Right ventricle myocardium inferior (tissue), 1 donor: ENCODE measurements at regions not wholly inside any gene's neighbourhood (a gene's known extent, or its start where the extent isn't known, plus 50 kb on each side); places are given as distances from the start of the nearest gene placed in this dataset.

Experiments used
- ATAC-seq: fragments of 200-7000 bp; cut with Tn5 transposase; one replicate; pipeline ENCODE4 v1.9.1; 2020; ENCODE audit warnings: mild to moderate bottlenecking, moderate library complexity
- DNase-seq: peaks from one replicate; pipeline ENCODE4 v3.0.0; 2021; ENCODE audit errors: missing footprints
- intact Hi-C: fragments of 100-400 bp; cut with DNase I; formaldehyde crosslinking; loops from one replicate; pipeline ENCODE4 v1.11.0; 2022
- donor health status: DM: no; HTN: yes; CAD: no; lungs with severe emphysema.

DNA sequence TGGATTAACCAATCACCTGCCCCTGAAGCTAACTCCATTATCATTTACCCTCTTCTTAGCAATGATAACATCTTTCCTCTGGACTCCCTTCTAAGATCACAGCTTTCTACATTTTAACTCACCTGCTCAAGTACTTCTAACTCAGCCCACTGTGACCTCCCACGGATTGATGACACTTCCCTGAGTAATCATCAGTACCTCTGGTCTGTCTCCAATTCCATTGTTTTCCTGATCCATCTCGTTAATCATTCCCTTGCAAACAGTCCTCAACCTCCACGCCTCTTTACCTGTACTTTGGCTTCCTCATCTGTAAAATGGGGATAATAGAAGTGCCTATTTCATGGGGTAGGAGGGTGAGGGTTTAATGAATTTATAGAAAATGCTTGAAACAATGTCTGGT, 195.3 kb upstream of the APP start:
- intact Hi-C loops = no loop called here
- no peak for ATAC-seq
- no peak for DNase-seq

- intact Hi-C loops = no loop called here
- DNase-seq (no peak), ATAC-seq (no peak)
Observed at GRCh38 chr21:26351661-26352060, 181.1 kb upstream of the APP start.

DNA sequence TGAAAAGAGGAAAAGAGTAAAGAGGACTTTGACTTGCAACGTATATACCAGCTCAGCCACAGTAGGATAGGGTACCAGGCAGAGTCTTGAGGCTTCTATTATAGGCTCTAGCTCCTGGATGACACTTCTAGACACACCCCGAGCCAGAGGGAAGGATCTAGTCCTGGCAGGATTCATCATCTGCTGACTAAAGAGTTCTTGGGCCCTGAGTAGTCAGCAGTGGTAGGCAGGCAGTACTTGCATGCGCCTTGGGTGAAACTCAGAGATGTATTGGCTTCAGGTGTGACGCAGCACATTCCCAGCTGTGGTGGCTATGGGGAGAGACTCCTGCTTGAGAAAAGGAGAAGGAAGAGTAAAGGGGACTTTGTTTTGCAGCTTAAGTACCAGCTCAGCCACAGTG, 162.3 kb upstream of the APP start:
- DNase-seq (no peak), ATAC-seq (no peak)
- intact Hi-C loops = no loop called here

- ATAC-seq = no peak
- intact Hi-C loops = no loop called here
- DNase-seq = no peak
Observed at GRCh38 chr21:26331205-26331980, 160.8 kb upstream of the APP start.

GRCh38 chr21:26320596-26320995, 150.0 kb upstream of the APP start:
- DNase-seq (no peak), ATAC-seq (no peak)

DNA sequence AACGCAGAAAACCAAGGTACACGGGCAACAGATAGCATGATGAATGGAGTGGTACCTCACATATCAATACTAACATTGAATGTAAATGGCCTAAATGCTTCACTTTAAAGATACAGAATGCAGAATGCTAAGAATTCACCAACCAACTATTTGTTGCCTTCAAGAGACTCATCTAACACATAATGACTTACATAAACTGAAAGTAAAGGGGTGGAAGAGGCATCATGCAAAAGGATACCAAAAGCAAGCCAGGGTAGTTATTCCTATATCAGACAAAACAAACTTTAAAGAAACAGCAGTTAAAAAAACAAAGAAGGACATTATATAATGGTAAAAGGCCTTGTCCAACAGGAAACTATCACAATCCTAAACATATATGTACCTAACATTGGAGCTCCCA, 137.1 kb upstream of the APP start:
- DNase-seq (no peak), ATAC-seq (no peak)
- intact Hi-C loops = no loop called here

More at GRCh38 chr21:26320596-26320995, 150.0 kb upstream of the APP start:
- intact Hi-C loops = no loop called here

DNA sequence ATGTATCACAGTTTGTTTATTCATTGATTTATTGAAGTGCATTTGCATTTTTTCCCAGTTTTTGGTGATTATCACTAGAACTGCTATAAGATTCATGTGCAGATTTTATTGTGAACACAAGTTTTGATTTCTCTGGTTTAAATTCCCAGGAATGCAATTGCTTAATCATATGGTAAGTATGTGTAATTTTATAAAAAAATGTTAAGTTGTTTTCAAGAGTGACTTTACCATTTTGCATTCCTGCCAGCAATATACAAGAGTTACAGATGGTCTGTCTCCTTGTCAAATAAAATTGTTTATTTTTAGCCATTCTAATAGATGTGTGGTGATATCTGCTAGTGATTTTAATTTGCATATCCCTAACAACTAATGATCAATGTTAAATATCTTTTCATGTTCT, 127.3 kb upstream of the APP start:
- DNase-seq (no peak), ATAC-seq (no peak)
- intact Hi-C loops = no loop called here

DNA sequence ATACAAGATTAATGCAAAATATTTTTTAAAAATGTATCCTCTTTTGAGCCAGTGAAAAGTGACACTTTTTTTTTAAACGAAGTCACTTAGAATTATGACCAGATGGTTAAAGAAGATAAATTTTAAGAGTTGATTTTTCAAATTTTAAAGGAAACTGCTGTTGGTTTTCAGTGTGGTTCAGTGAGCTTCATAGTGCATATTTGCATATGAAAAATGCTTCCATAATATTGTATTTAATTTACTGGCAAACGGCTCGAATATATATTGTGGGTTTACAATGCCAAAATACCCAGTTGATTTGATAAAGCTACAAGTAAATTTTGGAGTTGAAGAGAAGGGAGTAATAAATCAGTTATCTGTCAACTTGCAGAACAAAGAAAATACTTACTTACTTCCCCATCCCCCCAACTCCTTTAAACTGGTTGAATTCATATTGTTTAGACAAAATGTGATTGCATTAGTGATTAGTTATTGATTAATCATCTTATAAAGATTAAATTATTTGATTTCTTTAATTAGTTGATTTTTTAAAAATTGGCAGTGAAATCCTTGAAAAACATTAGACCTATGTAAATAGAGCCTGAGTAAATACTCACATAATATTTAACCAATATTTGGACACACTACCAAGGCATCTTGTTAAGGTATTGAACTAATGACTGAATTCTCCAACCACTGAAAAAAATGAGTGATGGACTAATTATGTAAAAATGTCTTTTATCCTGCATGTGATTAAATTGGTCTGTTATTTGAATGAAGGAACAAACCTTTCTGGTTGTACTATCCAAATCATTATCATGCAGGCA, 122.8 kb upstream of the APP start:
- intact Hi-C loops = no loop called here
- ATAC-seq = no peak
- no peak for DNase-seq

GRCh38 chr21:26288026-26288425, 117.5 kb upstream of the APP start:
- DNase-seq (no peak), ATAC-seq (peak; percentile 37)
- intact Hi-C loops = no loop called here

DNA sequence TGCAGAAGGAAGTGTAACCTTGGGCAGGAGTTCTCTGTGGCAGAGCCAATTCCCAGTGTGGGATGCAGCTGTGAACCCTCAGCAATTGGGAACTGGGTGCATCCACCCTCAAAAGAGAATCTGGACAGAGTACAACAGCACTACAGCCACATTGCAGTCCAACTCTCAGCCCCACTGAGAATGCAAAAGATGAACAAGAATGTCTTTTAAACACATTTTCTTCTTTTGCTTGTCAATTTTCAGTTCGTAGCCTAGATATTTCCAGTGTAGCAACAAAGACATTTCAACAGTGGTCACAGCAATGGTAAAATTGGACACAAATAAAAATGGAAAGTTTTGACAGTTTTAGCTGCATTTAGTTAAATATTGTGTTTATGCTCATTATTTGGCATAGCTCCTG, 114.0 kb upstream of the APP start:
- ATAC-seq (no peak), DNase-seq (no peak)
- intact Hi-C loops = no loop called here

DNA sequence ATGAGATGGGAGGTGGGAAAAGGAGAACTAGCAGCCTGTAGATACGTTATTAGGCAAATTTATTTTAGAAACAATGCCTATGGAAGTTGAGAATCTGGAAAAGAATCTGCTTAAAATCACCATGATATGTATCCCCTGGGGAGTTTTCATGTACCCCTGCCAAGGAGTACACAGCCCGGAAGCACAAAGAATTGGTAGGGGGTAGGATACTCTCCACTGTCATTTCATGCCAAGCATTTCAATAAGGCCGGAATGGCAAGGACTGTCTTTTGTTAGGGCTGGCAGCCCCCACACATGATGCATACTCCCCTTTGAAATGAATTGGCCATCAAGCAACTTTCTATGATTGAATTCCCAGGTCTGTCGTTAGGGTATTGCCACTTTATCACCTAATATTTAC, 111.5 kb upstream of the APP start:
- ATAC-seq (no peak), DNase-seq (no peak)
- intact Hi-C loops = no loop called here

DNA sequence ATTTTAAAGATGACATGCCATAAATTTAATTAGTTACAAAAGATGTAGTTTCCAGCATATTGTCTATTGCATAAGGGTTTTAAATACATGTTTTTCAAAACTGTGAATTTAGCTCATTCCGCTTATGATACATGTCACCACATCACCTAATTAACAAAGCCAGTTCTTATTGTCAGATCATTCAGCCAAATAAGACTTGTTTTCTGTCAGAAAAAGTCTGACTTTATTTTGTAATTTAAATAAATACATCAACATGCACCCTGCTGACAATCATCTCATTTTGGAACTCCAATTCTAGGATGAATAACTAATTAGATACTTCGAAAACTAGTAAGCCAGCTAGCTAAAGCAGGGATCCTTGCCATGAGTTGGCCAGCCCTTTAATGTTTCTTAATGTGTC, 110.9 kb upstream of the APP start:
- DNase-seq (no peak), ATAC-seq (no peak)
- intact Hi-C loops = no loop called here

GRCh38 chr21:26280775-26281174, 110.2 kb upstream of the APP start:
- no peak for DNase-seq
- no peak for ATAC-seq
- intact Hi-C loops = no loop called here

- DNase-seq = no peak
- ATAC-seq = no peak
- intact Hi-C loops = no loop called here
Observed at GRCh38 chr21:26280148-26280547, 109.6 kb upstream of the APP start.

- intact Hi-C loops = no loop called here
- DNase-seq (no peak), ATAC-seq (no peak)
Observed at GRCh38 chr21:26275801-26276200, 105.2 kb upstream of the APP start.

DNA sequence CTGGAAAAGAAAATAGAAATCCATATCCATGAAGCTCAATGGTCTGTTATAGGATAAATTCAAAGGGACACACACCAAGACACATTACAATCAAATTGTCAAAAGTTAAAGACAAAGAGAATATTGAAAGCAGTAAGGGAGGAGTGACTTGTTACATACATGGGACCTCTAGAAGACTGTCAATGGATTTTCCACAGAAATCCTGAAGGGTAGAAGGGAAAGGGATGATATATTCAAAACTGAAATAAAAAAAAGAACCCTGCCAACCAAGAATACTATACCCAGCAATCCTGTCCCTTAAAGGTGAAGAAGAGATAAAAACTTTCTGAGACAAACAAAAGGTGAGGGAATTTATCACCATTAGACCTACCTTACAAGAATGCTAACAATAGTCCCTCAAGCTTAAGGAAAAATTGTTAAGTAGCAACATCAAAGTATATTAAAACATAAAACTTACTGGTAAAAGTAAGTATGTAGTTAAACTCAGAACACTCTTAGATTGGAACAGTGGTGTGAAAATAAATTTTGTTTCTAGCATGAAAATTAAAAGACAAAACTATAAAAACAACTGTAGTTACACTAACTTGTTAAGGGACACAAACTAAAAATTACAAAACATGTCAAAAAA, 103.2 kb upstream of the APP start:
- ATAC-seq (no peak), DNase-seq (no peak)
- intact Hi-C loops = no loop called here

GRCh38 chr21:26267389-26267788, 96.8 kb upstream of the APP start:
- no peak for ATAC-seq
- intact Hi-C loops = no loop called here
- no peak for DNase-seq

DNA sequence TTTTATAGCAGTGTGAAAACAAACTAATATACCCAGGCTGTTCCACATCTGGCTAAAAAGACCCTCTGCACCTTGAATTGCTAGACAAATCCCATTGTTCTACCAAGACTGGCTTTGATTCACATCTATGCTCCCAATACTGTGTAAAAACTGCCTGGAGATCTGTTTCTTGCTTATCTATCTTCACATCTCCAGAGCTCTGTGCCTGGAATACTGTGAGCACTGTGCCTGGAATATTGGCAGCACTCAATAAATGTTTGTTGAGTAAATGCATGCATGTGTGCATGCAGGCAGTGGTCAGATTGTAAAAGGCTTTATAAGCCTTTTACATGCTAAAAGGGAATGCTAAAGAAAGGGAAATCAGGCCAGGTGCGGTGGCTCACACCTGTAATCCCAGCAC, 75.5 kb upstream of the APP start:
- intact Hi-C loops = no loop called here

GRCh38 chr21:26245428-26245827, 74.9 kb upstream of the APP start:
- intact Hi-C loops = no loop called here
- DNase-seq (no peak), ATAC-seq (no peak)

More for the DNA sequence above, 75.5 kb upstream of the APP start:
- DNase-seq (no peak), ATAC-seq (no peak)

- intact Hi-C loops = no loop called here
Observed at GRCh38 chr21:26238646-26239045, 68.1 kb upstream of the APP start.

More at GRCh38 chr21:26238646-26239045, 68.1 kb upstream of the APP start:
- no peak for ATAC-seq
- DNase-seq = no peak
